ENCODE measurements at regions not wholly inside any gene's neighbourhood (a gene's known extent, or its start where the extent isn't known, plus 50 kb on each side); places are given as distances from the start of the nearest gene placed in this dataset.
"Not testable (repeated sequence)": the region's sequence is repeated elsewhere in the genome, so short reads cannot be mapped to it uniquely, and the experiment has no call there.

GRCh38 chr9:135412315-135413085, 67.1 kb upstream of the PPP1R26 start:
- not testable (repeated sequence) for FAIRE-seq

GRCh38 chr9:135413086-135413375, 66.6 kb upstream of the PPP1R26 start:
- no peak for FAIRE-seq

GRCh38 chr9:135413461-135413860, 66.1 kb upstream of the PPP1R26 start:
- FAIRE-seq = no peak

- FAIRE-seq = no peak
These were observed 65.3 kb upstream of the PPP1R26 start for GRCh38 chr9:135414293-135414692.

- no peak for FAIRE-seq
These were observed 64.0 kb upstream of the PPP1R26 start for GRCh38 chr9:135415586-135415985.

- FAIRE-seq = no peak
These were observed 62.8 kb upstream of the PPP1R26 start for GRCh38 chr9:135416664-135417290.

GRCh38 chr9:135418161-135418560, 61.4 kb upstream of the PPP1R26 start:
- no peak for FAIRE-seq

- no peak for FAIRE-seq
These were observed 60.5 kb upstream of the PPP1R26 start for GRCh38 chr9:135419106-135419505.

- no peak for FAIRE-seq
These were observed 57.1 kb upstream of the PPP1R26 start for GRCh38 chr9:135422341-135422944.

- FAIRE-seq = no peak
These were observed 55.9 kb upstream of the PPP1R26 start for GRCh38 chr9:135423725-135424124.

Measured in endometrium (tissue), 2 donors.